Vagina (tissue), 2 donors: ENCODE measurements at regions not wholly inside any gene's neighbourhood (a gene's known extent, or its start where the extent isn't known, plus 50 kb on each side); places are given as distances from the start of the nearest gene placed in this dataset.

Source experiments
- POLR2A ChIP-seq, 2 donors: fragments of 450-650 bp; IDR thresholded peaks; one replicate each; pipeline ENCODE4 v1.6.1; 2017; ENCODE audit warnings: antibody characterized with exemption in 2 of 2, mild to moderate bottlenecking in 2 of 2, moderate library complexity in 2 of 2
- TF ChIP-seq, protein P1 (sequence below), 3 experiments: fragments of 450-650 bp in 2 of 3; fragments of 200-600 bp in 1 of 3; sonication (generic) in 1 of 3; IDR thresholded peaks; one replicate each; pipeline ENCODE4 v1.5.1; 2017 to 2019; ENCODE audit warnings: antibody characterized with exemption in 3 of 3, mild to moderate bottlenecking in 2 of 3, moderate library complexity in 2 of 3

DNA sequence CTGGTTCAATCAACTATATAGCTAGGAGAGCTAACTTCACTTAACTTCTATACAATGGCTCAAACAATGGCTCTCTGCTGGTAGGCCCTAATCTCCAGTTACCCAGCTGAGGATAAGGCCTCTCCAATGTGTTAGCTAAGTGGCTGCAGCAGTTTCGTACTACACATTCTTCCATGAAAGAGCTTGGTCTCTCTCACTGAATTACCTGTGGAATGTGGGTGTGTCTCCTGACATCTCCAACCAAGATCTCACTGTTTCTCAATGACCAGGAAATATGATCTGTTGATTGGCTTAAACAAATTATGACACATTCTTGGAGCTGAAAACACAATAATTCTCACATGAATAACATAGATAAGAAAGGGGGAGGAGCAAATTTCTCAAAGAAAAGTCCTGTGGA, 169.8 kb upstream of the ROBO1 start:
- TF ChIP-seq, protein P1, sequence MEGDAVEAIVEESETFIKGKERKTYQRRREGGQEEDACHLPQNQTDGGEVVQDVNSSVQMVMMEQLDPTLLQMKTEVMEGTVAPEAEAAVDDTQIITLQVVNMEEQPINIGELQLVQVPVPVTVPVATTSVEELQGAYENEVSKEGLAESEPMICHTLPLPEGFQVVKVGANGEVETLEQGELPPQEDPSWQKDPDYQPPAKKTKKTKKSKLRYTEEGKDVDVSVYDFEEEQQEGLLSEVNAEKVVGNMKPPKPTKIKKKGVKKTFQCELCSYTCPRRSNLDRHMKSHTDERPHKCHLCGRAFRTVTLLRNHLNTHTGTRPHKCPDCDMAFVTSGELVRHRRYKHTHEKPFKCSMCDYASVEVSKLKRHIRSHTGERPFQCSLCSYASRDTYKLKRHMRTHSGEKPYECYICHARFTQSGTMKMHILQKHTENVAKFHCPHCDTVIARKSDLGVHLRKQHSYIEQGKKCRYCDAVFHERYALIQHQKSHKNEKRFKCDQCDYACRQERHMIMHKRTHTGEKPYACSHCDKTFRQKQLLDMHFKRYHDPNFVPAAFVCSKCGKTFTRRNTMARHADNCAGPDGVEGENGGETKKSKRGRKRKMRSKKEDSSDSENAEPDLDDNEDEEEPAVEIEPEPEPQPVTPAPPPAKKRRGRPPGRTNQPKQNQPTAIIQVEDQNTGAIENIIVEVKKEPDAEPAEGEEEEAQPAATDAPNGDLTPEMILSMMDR (IDR thresholded peaks at IDR 0.05): no peak
- TF ChIP-seq POLR2A (IDR thresholded peaks at IDR 0.05): no peak
